OCI-LY7 (cell line): ENCODE measurements at regions not wholly inside any gene's neighbourhood (a gene's known extent, or its start where the extent isn't known, plus 50 kb on each side); places are given as distances from the start of the nearest gene placed in this dataset.

Experiments used
- CTCF ChIP-seq: fragments of 200-600 bp; sonication (generic); conservative IDR thresholded peaks from 2 replicates; pipeline ENCODE4 v1.5.1; 2014; ENCODE audit warnings: mild to moderate bottlenecking, antibody characterized with exemption, low read length, moderate library complexity, mixed read lengths
- EZH2phosphoT487 ChIP-seq: fragments of 200-600 bp; sonication (generic); IDR thresholded peaks from 2 replicates; pipeline ENCODE4 v1.6.1; 2018; ENCODE audit warnings: low read depth, borderline replicate concordance, mild to moderate bottlenecking, mixed run types, antibody characterized with exemption, low read length, moderate library complexity, mixed read lengths

- TF ChIP-seq CTCF, result no peak
- no peak for TF ChIP-seq EZH2phosphoT487
Observed at GRCh38 chr6:165096209-165096608, 213.2 kb downstream of the C6orf118 start.
